Stimulated activated naive CD8-positive, alpha-beta T cell treated with anti-CD3 and anti-CD28 coated beads, Interleukin-15, Interleukin-2, amounts not matched to agents 100 U/mL and 50 U/mL, for 24 hours (primary cell): ENCODE measurements at regions not wholly inside any gene's neighbourhood (a gene's known extent, or its start where the extent isn't known, plus 50 kb on each side); places are given as distances from the start of the nearest gene placed in this dataset.

Experiments
- ATAC-seq: fragments of 150-1000 bp; cut with Tn5 transposase; one replicate; pipeline ENCODE4 v1.10.0; 2021
- DNase-seq: peaks from one replicate; pipeline ENCODE4 v3.0.0; 2021

- no peak for ATAC-seq
- no peak for DNase-seq
Observed at GRCh38 chr9:86893811-86894490, 53.4 kb downstream of the GAS1 start.

GRCh38 chr9:86892576-86892975 lies 54.7 kb downstream of the GAS1 start:
- DNase-seq: no peak

GRCh38 chr9:86891886-86892437 lies 55.3 kb downstream of the GAS1 start:
- DNase-seq: no peak
- no peak for ATAC-seq

More at GRCh38 chr9:86892576-86892975, 54.7 kb downstream of the GAS1 start:
- ATAC-seq: no peak

GRCh38 chr9:86891091-86891490 lies 56.2 kb downstream of the GAS1 start:
- ATAC-seq: no peak
- DNase-seq: no peak

- ATAC-seq (no peak), DNase-seq (no peak)
Observed at GRCh38 chr9:86885232-86885631, 62.1 kb downstream of the GAS1 start.

- no peak for ATAC-seq
Observed at GRCh38 chr9:86876621-86877196, 70.6 kb downstream of the GAS1 start.

GRCh38 chr9:86868616-86869015 lies 78.7 kb downstream of the GAS1 start:
- ATAC-seq: no peak
- DNase-seq: no peak

More at GRCh38 chr9:86876621-86877196, 70.6 kb downstream of the GAS1 start:
- no peak for DNase-seq

- DNase-seq: no peak
- no peak for ATAC-seq
Observed at GRCh38 chr9:86867804-86868313, 79.4 kb downstream of the GAS1 start.

GRCh38 chr9:86865952-86866351 lies 81.4 kb downstream of the GAS1 start:
- no peak for ATAC-seq
- DNase-seq: no peak

GRCh38 chr9:86860006-86860405 lies 87.3 kb downstream of the GAS1 start:
- no peak for ATAC-seq
- DNase-seq: no peak

- DNase-seq (no peak), ATAC-seq (no peak)
Observed at GRCh38 chr9:86859056-86859455, 88.2 kb downstream of the GAS1 start.

GRCh38 chr9:86858009-86858408 lies 89.3 kb downstream of the GAS1 start:
- DNase-seq (no peak), ATAC-seq (no peak)

- no peak for ATAC-seq
Observed at GRCh38 chr9:86856259-86856658, 91.0 kb downstream of the GAS1 start.

GRCh38 chr9:86854898-86855523 lies 92.3 kb downstream of the GAS1 start:
- ATAC-seq: no peak
- no peak for DNase-seq

More at GRCh38 chr9:86856259-86856658, 91.0 kb downstream of the GAS1 start:
- no peak for DNase-seq

GRCh38 chr9:86846656-86847055 lies 100.7 kb downstream of the GAS1 start:
- DNase-seq: no peak
- no peak for ATAC-seq

- DNase-seq: no peak
- no peak for ATAC-seq
Observed at GRCh38 chr9:86843206-86843605, 104.1 kb downstream of the GAS1 start.

- ATAC-seq (no peak), DNase-seq (no peak)
Observed at GRCh38 chr9:86842573-86842972, 104.7 kb downstream of the GAS1 start.

- no peak for ATAC-seq
- no peak for DNase-seq
Observed at GRCh38 chr9:86839522-86839921, 107.8 kb downstream of the GAS1 start.

- no peak for DNase-seq
- ATAC-seq: no peak
Observed at GRCh38 chr9:86838519-86839497, 108.5 kb downstream of the GAS1 start.

GRCh38 chr9:86837345-86837744 lies 110.0 kb downstream of the GAS1 start:
- DNase-seq: no peak
- ATAC-seq: no peak

GRCh38 chr9:86836797-86837196 lies 110.5 kb downstream of the GAS1 start:
- no peak for DNase-seq
- ATAC-seq: no peak

GRCh38 chr9:86836266-86836665 lies 111.0 kb downstream of the GAS1 start:
- DNase-seq (no peak), ATAC-seq (no peak)
